HCT116 (cell line): ENCODE measurements at regions not wholly inside any gene's neighbourhood (a gene's known extent, or its start where the extent isn't known, plus 50 kb on each side); places are given as distances from the start of the nearest gene placed in this dataset.

ENCODE experiments used
- ATAC-seq: fragments of 200-7000 bp; cut with Tn5 transposase; 2 replicates; pipeline ENCODE4 v1.9.1; 2020; ENCODE audit warnings: mild to moderate bottlenecking, moderate library complexity
- BruUV-seq: library from RNA; stranded (reverse); fragments of 400-500 nt; replicated peaks from 2 replicates; lab custom pipeline; 2021; lab: Mats Ljungman, UMichigan
- CTCF ChIA-PET: fragments of 300-600 bp; sonication (Branson Sonifier 250); formaldehyde crosslinking; loops from one replicate; lab custom pipeline; 2021; ENCODE audit warnings: antibody characterized with exemption; lab: Charles Lee
- POLR2A ChIA-PET: fragments of 300-600, 350-600 bp; sonication (Branson Sonifier 250); formaldehyde crosslinking; loops from one replicate; lab custom pipeline; 2021; ENCODE audit warnings: antibody characterized with exemption; lab: Charles Lee
- RAD21 ChIA-PET, 2 experiments: fragments of 300-600 bp; sonication (Branson Sonifier 250); formaldehyde crosslinking; loops; one replicate each; lab custom pipeline; 2023; ENCODE audit warnings: low total read pairs in 2 of 2; ENCODE audit not compliant: uncharacterized antibody in 2 of 2, unreplicated experiment in 2 of 2, low non-redundant PET in 1 of 2; lab: Charles Lee
- DNase-seq: peaks from one replicate; pipeline ENCODE4 v3.0.0-alpha.2; 2010; ENCODE audit warnings: low read depth, low spot score
- H2AFZ ChIP-seq: fragments of 200-600 bp; shearing (Covaris generic), sonication (generic); 2 replicates; pipeline ENCODE4 v1.6.1; 2017; ENCODE audit warnings: low read depth, mixed run types, mixed read lengths, antibody characterized with exemption, low read length; ENCODE audit not compliant: poor library complexity, severe bottlenecking
- H3K27ac ChIP-seq: 2 replicates; pipeline ENCODE4 v1.5.1; 2012; ENCODE audit warnings: low read depth, low read length
- H3K27me3 ChIP-seq: fragments of 200-600 bp; sonication (generic); 2 replicates; pipeline ENCODE4 v1.6.1; 2016; ENCODE audit warnings: mixed run types, low read length, mixed read lengths; ENCODE audit not compliant: insufficient read depth
- H3K36me3 ChIP-seq, 2 experiments: fragments of 200-500 bp in 1 of 2; fragments of 200-600 bp in 1 of 2; sonication (Bioruptor generic) in 1 of 2; sonication (generic) in 1 of 2; 2 replicates each; pipeline versions ENCODE4 v1.5.1 to v1.6.1; 2014 to 2016; ENCODE audit warnings: low read length in 2 of 2, inconsistent platforms in 1 of 2, mixed read lengths in 1 of 2, mixed run types in 1 of 2; ENCODE audit not compliant: insufficient read depth in 2 of 2, control insufficient read depth in 1 of 2
- H3K4me1 ChIP-seq, 2 experiments: fragments of 200-600 bp in 1 of 2; sonication (generic) in 1 of 2; 2 replicates each; pipeline versions ENCODE4 v1.5.1 to v1.6.1; 2012 to 2017; ENCODE audit warnings: low read length in 2 of 2, inconsistent platforms in 1 of 2, mild to moderate bottlenecking in 1 of 2, mixed read lengths in 1 of 2, mixed run types in 1 of 2, moderate library complexity in 1 of 2; ENCODE audit not compliant: insufficient read depth in 2 of 2, control insufficient read depth in 1 of 2
- H3K4me2 ChIP-seq: fragments of 200-600 bp; sonication (generic); 2 replicates; pipeline ENCODE4 v1.6.1; 2017; ENCODE audit warnings: mixed run types, low read length, mixed read lengths
- H3K4me3 ChIP-seq, 2 experiments: fragments of 200-600 bp in 1 of 2; sonication (generic) in 1 of 2; replicated peaks in 1 of 2; 2 replicates each; pipeline ENCODE4 v1.5.1; 2011 to 2016; ENCODE audit warnings: low read length in 2 of 2, control low read depth in 1 of 2, low read depth in 1 of 2, mild to moderate bottlenecking in 1 of 2, mixed read lengths in 1 of 2, mixed run types in 1 of 2
- H3K79me2 ChIP-seq: fragments of 200-600 bp; sonication (generic); 2 replicates; pipeline ENCODE4 v1.6.1; 2017; ENCODE audit warnings: mild to moderate bottlenecking, mixed run types, low read length, moderate library complexity, mixed read lengths; ENCODE audit not compliant: insufficient read depth
- H3K9ac ChIP-seq: fragments of 200-600 bp; sonication (generic); 2 replicates; pipeline ENCODE4 v1.6.1; 2016; ENCODE audit warnings: low read length, mixed read lengths
- H3K9me2 ChIP-seq: fragments of 200-600 bp; sonication (generic), shearing (Covaris generic); 2 replicates; pipeline ENCODE4 v1.6.1; 2017; ENCODE audit warnings: mixed run types, mild to moderate bottlenecking, moderate library complexity; ENCODE audit not compliant: insufficient read depth
- H3K9me3 ChIP-seq, 2 experiments: fragments of 200-500 bp in 1 of 2; fragments of 200-600 bp in 1 of 2; sonication (Bioruptor generic) in 1 of 2; sonication (generic) in 1 of 2; 2 replicates each; pipeline ENCODE4 v1.6.1; 2014 to 2017; ENCODE audit warnings: low read length in 2 of 2, mixed read lengths in 2 of 2, inconsistent platforms in 1 of 2, low read depth in 1 of 2, mild to moderate bottlenecking in 1 of 2, mixed run types in 1 of 2, moderate library complexity in 1 of 2; ENCODE audit not compliant: control insufficient read depth in 1 of 2, insufficient read depth in 1 of 2
- H4K20me1 ChIP-seq: fragments of 200-600 bp; sonication (generic), shearing (Covaris generic); 2 replicates; pipeline ENCODE4 v1.6.1; 2017; ENCODE audit warnings: mixed run types, mild to moderate bottlenecking, moderate library complexity; ENCODE audit not compliant: insufficient read depth
- CBX3 ChIP-seq: IDR thresholded peaks from 2 replicates; pipeline ENCODE4 v1.6.1; 2012; ENCODE audit warnings: low read depth
- CEBPB ChIP-seq: IDR thresholded peaks from 2 replicates; pipeline ENCODE4 v1.6.1; 2012; ENCODE audit warnings: low read depth
- EGR1 ChIP-seq: IDR thresholded peaks from 2 replicates; pipeline ENCODE4 v1.6.1; 2012; ENCODE audit warnings: low read depth
- ELF1 ChIP-seq: IDR thresholded peaks from 2 replicates; pipeline ENCODE4 v1.6.1; 2012; ENCODE audit warnings: low read depth, borderline replicate concordance
- EZH2phosphoT487 ChIP-seq: fragments of 200-600 bp; IDR thresholded peaks from 2 replicates; pipeline ENCODE4 v1.6.1; 2018; ENCODE audit warnings: antibody characterized with exemption, borderline replicate concordance
- RAD21 ChIP-seq: IDR thresholded peaks from 2 replicates; pipeline ENCODE4 v1.6.1; 2012; ENCODE audit warnings: low read depth, mild to moderate bottlenecking
- SIN3A ChIP-seq: IDR thresholded peaks from 2 replicates; pipeline ENCODE4 v1.6.1; 2012; ENCODE audit warnings: low read depth
- SP1 ChIP-seq: IDR thresholded peaks from 2 replicates; pipeline ENCODE4 v1.6.1; 2012; ENCODE audit warnings: low read depth
- SRF ChIP-seq: IDR thresholded peaks from 2 replicates; pipeline ENCODE4 v1.6.1; 2012; ENCODE audit warnings: low read depth
- ZFX ChIP-seq: fragments of 450-650 bp; IDR thresholded peaks from 2 replicates; pipeline ENCODE4 v1.6.1; 2017
- intact Hi-C: fragments of 100-400 bp; cut with micrococcal nuclease; formaldehyde crosslinking; loops from 2 replicates; pipeline ENCODE4 v1.10.0; 2022
- TF ChIP-seq, protein P1 (sequence below): IDR thresholded peaks from 2 replicates; pipeline ENCODE4 v1.6.1; 2012; ENCODE audit warnings: low read depth
- TF ChIP-seq, protein P2 (sequence below): IDR thresholded peaks from 2 replicates; pipeline ENCODE4 v1.6.1; 2011; ENCODE audit warnings: mild to moderate bottlenecking, low read length, moderate library complexity; ENCODE audit not compliant: insufficient replicate concordance; ENCODE audit errors: extremely low read depth

DNA sequence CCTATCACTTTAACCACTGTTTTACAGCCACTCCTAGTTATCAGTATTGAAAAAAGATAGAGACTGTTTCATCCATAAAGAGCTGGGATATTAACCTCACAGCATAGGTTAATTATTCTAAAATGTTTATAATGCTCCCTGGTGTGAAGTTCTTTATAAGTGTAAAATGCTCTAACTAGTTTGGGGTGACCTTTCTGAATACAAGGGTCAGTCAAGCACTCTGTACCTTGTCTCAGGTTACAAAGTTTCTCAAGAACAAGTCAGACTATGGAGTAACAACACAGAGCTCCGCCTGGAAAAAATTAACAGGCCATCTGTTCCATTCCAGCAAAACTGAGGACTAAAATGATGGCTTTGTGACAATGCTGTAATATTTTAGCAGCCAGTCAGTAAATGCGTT, 107.4 kb downstream of the NOL4 start:
- Histone ChIP-seq H3K27me3 (no peaks in the 10 kb centered on the region), H3K4me1 (no peaks in the 10 kb centered on the region), H3K9me3 (peaks cover 0 to 6% of the 10 kb centered on the region in 2 experiments; a peak in 2 of 4 replicates), H3K4me3 (no peak overlapping the region), H3K9ac (no peak overlapping the region), H3K79me2 (no peaks in the 10 kb centered on the region), H2AFZ (no peak overlapping the region), H3K9me2 (no peaks in the 10 kb centered on the region)
- ATAC-seq: no peak
- intact Hi-C loops: no loop called here
- TF ChIP-seq CBX3 (no peak), ELF1 (no peak), SRF (no peak), SP1 (no peak), CEBPB (no peak)
- TF ChIP-seq, protein P1, sequence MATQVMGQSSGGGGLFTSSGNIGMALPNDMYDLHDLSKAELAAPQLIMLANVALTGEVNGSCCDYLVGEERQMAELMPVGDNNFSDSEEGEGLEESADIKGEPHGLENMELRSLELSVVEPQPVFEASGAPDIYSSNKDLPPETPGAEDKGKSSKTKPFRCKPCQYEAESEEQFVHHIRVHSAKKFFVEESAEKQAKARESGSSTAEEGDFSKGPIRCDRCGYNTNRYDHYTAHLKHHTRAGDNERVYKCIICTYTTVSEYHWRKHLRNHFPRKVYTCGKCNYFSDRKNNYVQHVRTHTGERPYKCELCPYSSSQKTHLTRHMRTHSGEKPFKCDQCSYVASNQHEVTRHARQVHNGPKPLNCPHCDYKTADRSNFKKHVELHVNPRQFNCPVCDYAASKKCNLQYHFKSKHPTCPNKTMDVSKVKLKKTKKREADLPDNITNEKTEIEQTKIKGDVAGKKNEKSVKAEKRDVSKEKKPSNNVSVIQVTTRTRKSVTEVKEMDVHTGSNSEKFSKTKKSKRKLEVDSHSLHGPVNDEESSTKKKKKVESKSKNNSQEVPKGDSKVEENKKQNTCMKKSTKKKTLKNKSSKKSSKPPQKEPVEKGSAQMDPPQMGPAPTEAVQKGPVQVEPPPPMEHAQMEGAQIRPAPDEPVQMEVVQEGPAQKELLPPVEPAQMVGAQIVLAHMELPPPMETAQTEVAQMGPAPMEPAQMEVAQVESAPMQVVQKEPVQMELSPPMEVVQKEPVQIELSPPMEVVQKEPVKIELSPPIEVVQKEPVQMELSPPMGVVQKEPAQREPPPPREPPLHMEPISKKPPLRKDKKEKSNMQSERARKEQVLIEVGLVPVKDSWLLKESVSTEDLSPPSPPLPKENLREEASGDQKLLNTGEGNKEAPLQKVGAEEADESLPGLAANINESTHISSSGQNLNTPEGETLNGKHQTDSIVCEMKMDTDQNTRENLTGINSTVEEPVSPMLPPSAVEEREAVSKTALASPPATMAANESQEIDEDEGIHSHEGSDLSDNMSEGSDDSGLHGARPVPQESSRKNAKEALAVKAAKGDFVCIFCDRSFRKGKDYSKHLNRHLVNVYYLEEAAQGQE: no peak
- TF ChIP-seq, all 23 proteins: peak for 0
- Histone ChIP-seq H4K20me1 (no peaks in the 10 kb centered on the region), H3K36me3 (no peaks in the 10 kb centered on the region), H3K4me2 (no peak overlapping the region), H3K27ac (no peak overlapping the region)
- POLR2A ChIA-PET: no interaction called here
- RAD21 ChIA-PET: no interaction called here
- CTCF ChIA-PET: no interaction called here
- no TSS peak for BruUV-seq
- no peak for DNase-seq

DNA sequence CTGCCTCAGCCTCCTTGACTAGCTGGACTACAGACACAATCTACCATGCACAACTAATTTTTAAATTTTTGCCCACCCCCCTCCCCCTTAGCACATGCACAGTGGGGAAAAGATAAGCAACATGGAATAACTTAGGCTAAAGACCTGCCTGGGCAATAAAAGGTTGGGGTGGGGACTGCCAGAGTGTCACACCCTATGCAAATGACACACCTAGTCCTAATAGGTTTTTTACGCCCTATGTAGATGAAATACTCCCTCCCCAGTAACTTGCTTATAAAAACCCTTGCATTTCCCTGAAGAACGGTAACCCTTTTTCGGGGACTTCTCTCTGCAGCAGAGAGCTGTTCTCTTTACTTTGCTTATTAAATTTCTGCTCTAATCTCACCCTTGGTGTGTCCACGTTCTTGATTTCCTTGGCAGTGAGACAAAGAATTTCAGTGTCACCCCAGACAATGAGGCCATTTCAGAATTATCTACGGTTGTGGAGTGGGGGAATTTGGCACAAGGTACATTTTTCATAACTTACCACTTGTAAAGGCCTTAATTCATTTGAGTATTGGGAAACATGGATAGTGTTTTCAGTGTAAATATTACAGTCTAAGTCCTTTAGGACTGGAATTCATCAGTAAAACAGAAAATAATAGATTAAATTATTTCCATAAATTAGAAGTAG, 109.2 kb downstream of the NOL4 start:
- POLR2A ChIA-PET: no interaction called here
- H3K4me2 ChIP-seq: no peak overlapping the region
- no peak for DNase-seq

More for the DNA sequence above, 109.2 kb downstream of the NOL4 start:
- Histone ChIP-seq H3K4me3 (no peak overlapping the region), H3K9me3 (peaks cover 0 to 6% of the 10 kb centered on the region in 2 experiments; a peak in 3 of 4 replicates), H3K4me1 (no peaks in the 10 kb centered on the region), H3K27ac (no peak overlapping the region), H3K79me2 (no peaks in the 10 kb centered on the region), H2AFZ (no peak overlapping the region), H3K36me3 (no peaks in the 10 kb centered on the region), H4K20me1 (no peaks in the 10 kb centered on the region), H3K9ac (no peak overlapping the region), H3K27me3 (no peaks in the 10 kb centered on the region), H3K9me2 (no peaks in the 10 kb centered on the region)
- intact Hi-C loops: no loop called here
- ATAC-seq: no peak
- no peak for TF ChIP-seq CBX3
- TF ChIP-seq RAD21: no peak
- no peak for TF ChIP-seq CEBPB
- TF ChIP-seq, protein P2, sequence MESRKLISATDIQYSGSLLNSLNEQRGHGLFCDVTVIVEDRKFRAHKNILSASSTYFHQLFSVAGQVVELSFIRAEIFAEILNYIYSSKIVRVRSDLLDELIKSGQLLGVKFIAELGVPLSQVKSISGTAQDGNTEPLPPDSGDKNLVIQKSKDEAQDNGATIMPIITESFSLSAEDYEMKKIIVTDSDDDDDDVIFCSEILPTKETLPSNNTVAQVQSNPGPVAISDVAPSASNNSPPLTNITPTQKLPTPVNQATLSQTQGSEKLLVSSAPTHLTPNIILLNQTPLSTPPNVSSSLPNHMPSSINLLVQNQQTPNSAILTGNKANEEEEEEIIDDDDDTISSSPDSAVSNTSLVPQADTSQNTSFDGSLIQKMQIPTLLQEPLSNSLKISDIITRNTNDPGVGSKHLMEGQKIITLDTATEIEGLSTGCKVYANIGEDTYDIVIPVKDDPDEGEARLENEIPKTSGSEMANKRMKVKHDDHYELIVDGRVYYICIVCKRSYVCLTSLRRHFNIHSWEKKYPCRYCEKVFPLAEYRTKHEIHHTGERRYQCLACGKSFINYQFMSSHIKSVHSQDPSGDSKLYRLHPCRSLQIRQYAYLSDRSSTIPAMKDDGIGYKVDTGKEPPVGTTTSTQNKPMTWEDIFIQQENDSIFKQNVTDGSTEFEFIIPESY: no peak
- TF ChIP-seq EZH2phosphoT487: no peak
- TF ChIP-seq SRF: no peak
- no peak for TF ChIP-seq SIN3A
- TF ChIP-seq EGR1: no peak
- TF ChIP-seq ZFX: no peak
- BruUV-seq: no TSS peak
- ChIA-PET CTCF (no interaction called here), RAD21 (no interaction called here)
